ENCODE measurements at regions not wholly inside any gene's neighbourhood (a gene's known extent, or its start where the extent isn't known, plus 50 kb on each side); places are given as distances from the start of the nearest gene placed in this dataset.

- ChIA-PET CTCF (no interaction called here), POLR2A (no interaction called here)
- H3K27ac Mint-ChIP-seq = peak overlapping the region; percentile 38
Observed at GRCh38 chr10:107554333-107554732, 389.8 kb upstream of the SORCS1 start.

GRCh38 chr10:107553470-107553869 lies 389.0 kb upstream of the SORCS1 start:
- POLR2A ChIA-PET = no interaction called here
- intact Hi-C loops (cut with micrococcal nuclease) = no loop called here
- CTCF ChIA-PET = no interaction called here
- peaks cover 1% of the 10 kb centered on the region for H3K9me3 Mint-ChIP-seq
- ATAC-seq (ENCODE audit: low read depth) = peak; percentile 31
- DNase-seq = no peak
- H3K4me3 Mint-ChIP-seq = no peak overlapping the region
- H3K36me3 Mint-ChIP-seq (ENCODE audit: low read depth) = no peaks in the 10 kb centered on the region
- peaks cover 17% of the 10 kb centered on the region for H3K4me1 Mint-ChIP-seq
- no peak overlapping the region for H3K27ac Mint-ChIP-seq
- no peak for TF ChIP-seq CTCF (IDR thresholded peaks at IDR 0.05)
- no peaks in the 10 kb centered on the region for H3K27me3 Mint-ChIP-seq

More at GRCh38 chr10:107554333-107554732, 389.8 kb upstream of the SORCS1 start:
- Mint-ChIP-seq H3K36me3 (ENCODE audit: low read depth) (no peaks in the 10 kb centered on the region), H3K4me3 (no peak overlapping the region), H3K27me3 (no peaks in the 10 kb centered on the region), H3K4me1 (peaks cover 17% of the 10 kb centered on the region), H3K9me3 (peaks cover 3% of the 10 kb centered on the region)
- DNase-seq = no peak
- ATAC-seq (ENCODE audit: low read depth) = peak; percentile 10
- TF ChIP-seq CTCF (IDR thresholded peaks at IDR 0.05) = no peak
- intact Hi-C loops (cut with micrococcal nuclease) = no loop called here

GRCh38 chr10:107552963-107553362 lies 388.5 kb upstream of the SORCS1 start:
- H3K27ac Mint-ChIP-seq = no peak overlapping the region
- no peak for TF ChIP-seq CTCF (IDR thresholded peaks at IDR 0.05)

GRCh38 chr10:107548301-107548700 lies 383.8 kb upstream of the SORCS1 start:
- Mint-ChIP-seq H3K27ac (no peak overlapping the region), H3K27me3 (no peaks in the 10 kb centered on the region), H3K9me3 (no peaks in the 10 kb centered on the region), H3K4me1 (peaks cover 4% of the 10 kb centered on the region), H3K4me3 (no peak overlapping the region), H3K36me3 (ENCODE audit: low read depth) (no peaks in the 10 kb centered on the region)
- no peak for TF ChIP-seq CTCF (IDR thresholded peaks at IDR 0.05)
- ChIA-PET CTCF (no interaction called here), POLR2A (no interaction called here)
- DNase-seq = no peak
- ATAC-seq (ENCODE audit: low read depth) = no peak
- intact Hi-C loops (cut with micrococcal nuclease) = no loop called here

More at GRCh38 chr10:107552963-107553362, 388.5 kb upstream of the SORCS1 start:
- Mint-ChIP-seq H3K36me3 (ENCODE audit: low read depth) (no peaks in the 10 kb centered on the region), H3K4me3 (no peak overlapping the region), H3K27me3 (no peaks in the 10 kb centered on the region), H3K9me3 (no peaks in the 10 kb centered on the region), H3K4me1 (peaks cover 17% of the 10 kb centered on the region)
- POLR2A ChIA-PET = no interaction called here
- ATAC-seq (ENCODE audit: low read depth) (no peak), DNase-seq (no peak)
- intact Hi-C loops (cut with micrococcal nuclease) = no loop called here
- CTCF ChIA-PET = no interaction called here

- Mint-ChIP-seq H3K36me3 (ENCODE audit: low read depth) (no peaks in the 10 kb centered on the region), H3K27me3 (no peaks in the 10 kb centered on the region), H3K27ac (no peak overlapping the region), H3K9me3 (no peaks in the 10 kb centered on the region), H3K4me3 (no peak overlapping the region), H3K4me1 (no peaks in the 10 kb centered on the region)
- ChIA-PET POLR2A (no interaction called here), CTCF (no interaction called here)
- no peak for TF ChIP-seq CTCF (IDR thresholded peaks at IDR 0.05)
- DNase-seq = no peak
- intact Hi-C loops (cut with micrococcal nuclease) = no loop called here
- no peak for ATAC-seq (ENCODE audit: low read depth)
Observed at GRCh38 chr10:107546986-107547385, 382.5 kb upstream of the SORCS1 start.
